Right lobe of liver (tissue), 6 donors: ENCODE measurements at regions not wholly inside any gene's neighbourhood (a gene's known extent, or its start where the extent isn't known, plus 50 kb on each side); places are given as distances from the start of the nearest gene placed in this dataset.

ENCODE experiments used
- ATAC-seq, 4 donors: fragments of 200-7000 bp; cut with Tn5 transposase; one replicate each; pipeline ENCODE4 v1.9.1; 2020; ENCODE audit warnings: mild to moderate bottlenecking in 4 of 4, moderate library complexity in 4 of 4
- DNase-seq, 3 donors: peaks; one replicate each; pipeline ENCODE4 v3.0.0-alpha.2; 2020
- H3K27ac ChIP-seq, 3 donors: fragments of 200-600 bp; one replicate each; pipeline ENCODE4 v1.8.0; 2022
- H3K27me3 ChIP-seq, 2 donors: fragments of 200-600 bp; one replicate each; pipeline ENCODE4 v1.8.0; 2022
- H3K36me3 ChIP-seq, 4 donors: fragments of 200-600 bp; sonication (generic) in 1 of 4; one replicate each; pipeline versions ENCODE4 v1.5.1 to v1.8.0; 2017 to 2022; ENCODE audit warnings: control low read depth in 1 of 4
- H3K4me1 ChIP-seq, 4 donors: fragments of 200-600 bp; sonication (generic) in 1 of 4; one replicate each; pipeline versions ENCODE4 v1.5.1 to v1.8.0; 2017 to 2022; ENCODE audit warnings: control low read depth in 1 of 4
- H3K4me3 ChIP-seq, 3 donors: fragments of 200-600 bp; one replicate each; pipeline ENCODE4 v1.8.0; 2022
- H3K9me3 ChIP-seq, 4 donors: fragments of 200-600 bp; sonication (generic) in 1 of 4; one replicate each; pipeline versions ENCODE4 v1.5.1 to v1.8.0; 2017 to 2022; ENCODE audit warnings: control low read depth in 1 of 4
- POLR2A ChIP-seq: fragments of 450-650 bp; IDR thresholded peaks from one replicate; pipeline ENCODE4 v1.6.1; 2017; ENCODE audit warnings: antibody characterized with exemption, mild to moderate bottlenecking
- WGBS: methylation state at CpG from one replicate; pipeline ENCODE4 v1.1.6; 2018; ENCODE audit warnings: low coverage, low lambda C conversion rate; ENCODE audit not compliant: insufficient coverage; ENCODE audit errors: missing lambda C conversion rate; 5-methylcytosine and 5-hydroxymethylcytosine counted together
- intact Hi-C, 2 donors: fragments of 100-400 bp; cut with DNase I; formaldehyde crosslinking; loops; one replicate each; pipeline versions ENCODE4 v1.11.2 to v1.14.1; 2022
- TF ChIP-seq, protein P1 (sequence below), 4 donors: fragments of 200-600 bp in 3 of 4; fragments of 450-650 bp in 1 of 4; IDR thresholded peaks; one replicate each; pipeline versions ENCODE4 v1.5.1 to v1.8.0; 2016 to 2022; ENCODE audit warnings: antibody characterized with exemption in 4 of 4, mild to moderate bottlenecking in 2 of 4
- donor health status: DM: no; HTN: yes; CAD: no.
- donor health status: DM: no; HTN: no; CAD: no.
- donor health status: DM: no; HTN: no; CAD: no.
- donor health status: DM: no; HTN: yes; CAD: no.
- donor health status: DM: no; HTN: yes; CAD: no.

DNA sequence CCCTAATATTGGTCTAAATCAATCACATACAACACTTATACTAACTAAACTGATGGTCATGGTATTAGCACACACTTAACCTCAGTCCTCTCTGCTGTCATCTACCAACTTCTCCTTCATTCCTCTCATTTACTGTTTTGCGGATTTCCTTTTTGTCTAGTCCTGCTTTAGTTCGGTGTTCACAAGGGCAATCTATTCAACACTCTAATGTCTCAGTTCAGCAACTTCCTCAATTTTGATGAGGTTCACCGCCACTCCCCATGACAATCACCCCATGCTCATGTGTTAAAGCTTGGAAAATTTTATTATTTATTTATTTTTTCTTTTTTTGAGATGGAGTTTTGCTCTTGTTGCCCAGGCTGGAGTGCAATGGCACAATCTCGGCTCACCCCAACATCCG is 301.1 kb downstream of the PTPRC start:
- DNase-seq (no peak), ATAC-seq (no peak)
- Histone ChIP-seq H3K36me3 (no peaks in the 10 kb centered on the region), H3K4me1 (no peaks in the 10 kb centered on the region), H3K9me3 (no peaks in the 10 kb centered on the region), H3K4me3 (no peak overlapping the region), H3K27ac (no peak overlapping the region), H3K27me3 (no peaks in the 10 kb centered on the region)
- TF ChIP-seq POLR2A: no peak
- TF ChIP-seq, protein P1, sequence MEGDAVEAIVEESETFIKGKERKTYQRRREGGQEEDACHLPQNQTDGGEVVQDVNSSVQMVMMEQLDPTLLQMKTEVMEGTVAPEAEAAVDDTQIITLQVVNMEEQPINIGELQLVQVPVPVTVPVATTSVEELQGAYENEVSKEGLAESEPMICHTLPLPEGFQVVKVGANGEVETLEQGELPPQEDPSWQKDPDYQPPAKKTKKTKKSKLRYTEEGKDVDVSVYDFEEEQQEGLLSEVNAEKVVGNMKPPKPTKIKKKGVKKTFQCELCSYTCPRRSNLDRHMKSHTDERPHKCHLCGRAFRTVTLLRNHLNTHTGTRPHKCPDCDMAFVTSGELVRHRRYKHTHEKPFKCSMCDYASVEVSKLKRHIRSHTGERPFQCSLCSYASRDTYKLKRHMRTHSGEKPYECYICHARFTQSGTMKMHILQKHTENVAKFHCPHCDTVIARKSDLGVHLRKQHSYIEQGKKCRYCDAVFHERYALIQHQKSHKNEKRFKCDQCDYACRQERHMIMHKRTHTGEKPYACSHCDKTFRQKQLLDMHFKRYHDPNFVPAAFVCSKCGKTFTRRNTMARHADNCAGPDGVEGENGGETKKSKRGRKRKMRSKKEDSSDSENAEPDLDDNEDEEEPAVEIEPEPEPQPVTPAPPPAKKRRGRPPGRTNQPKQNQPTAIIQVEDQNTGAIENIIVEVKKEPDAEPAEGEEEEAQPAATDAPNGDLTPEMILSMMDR (IDR thresholded peaks at IDR 0.05): no peak
- intact Hi-C loops: no loop called here
- WGBS: 93% methylated on average over 5 of the region's 5 CpGs

DNA sequence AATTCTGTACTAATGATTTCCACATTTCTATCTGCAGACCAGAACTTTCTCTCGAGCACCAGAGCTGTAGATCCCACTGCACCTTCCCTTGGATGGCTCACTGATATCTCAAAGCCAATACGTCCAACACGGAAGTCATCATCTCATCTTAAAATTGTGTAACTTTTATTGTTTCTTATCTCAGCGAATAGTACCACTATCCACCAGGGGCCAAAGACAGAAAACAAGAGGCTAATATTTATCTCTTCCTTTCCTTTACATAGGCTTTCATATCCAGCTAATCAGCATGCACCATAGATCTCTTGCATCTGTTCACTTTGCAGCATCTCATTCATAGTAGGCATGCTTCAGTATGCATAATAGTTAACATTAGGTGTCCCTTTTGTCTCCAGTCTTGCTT is 303.6 kb downstream of the PTPRC start:
- H3K36me3 ChIP-seq: no peaks in the 10 kb centered on the region
- no peak for ATAC-seq
- no peaks in the 10 kb centered on the region for H3K27me3 ChIP-seq
- H3K4me1 ChIP-seq: no peaks in the 10 kb centered on the region
- no peak overlapping the region for H3K27ac ChIP-seq
- TF ChIP-seq POLR2A: no peak
- TF ChIP-seq, protein P1 (IDR thresholded peaks at IDR 0.05): no peak
- no peaks in the 10 kb centered on the region for H3K9me3 ChIP-seq
- DNase-seq: no peak
- H3K4me3 ChIP-seq: no peak overlapping the region
- 64% methylated on average over 4 of the region's 4 CpGs for WGBS
- intact Hi-C loops: no loop called here

DNA sequence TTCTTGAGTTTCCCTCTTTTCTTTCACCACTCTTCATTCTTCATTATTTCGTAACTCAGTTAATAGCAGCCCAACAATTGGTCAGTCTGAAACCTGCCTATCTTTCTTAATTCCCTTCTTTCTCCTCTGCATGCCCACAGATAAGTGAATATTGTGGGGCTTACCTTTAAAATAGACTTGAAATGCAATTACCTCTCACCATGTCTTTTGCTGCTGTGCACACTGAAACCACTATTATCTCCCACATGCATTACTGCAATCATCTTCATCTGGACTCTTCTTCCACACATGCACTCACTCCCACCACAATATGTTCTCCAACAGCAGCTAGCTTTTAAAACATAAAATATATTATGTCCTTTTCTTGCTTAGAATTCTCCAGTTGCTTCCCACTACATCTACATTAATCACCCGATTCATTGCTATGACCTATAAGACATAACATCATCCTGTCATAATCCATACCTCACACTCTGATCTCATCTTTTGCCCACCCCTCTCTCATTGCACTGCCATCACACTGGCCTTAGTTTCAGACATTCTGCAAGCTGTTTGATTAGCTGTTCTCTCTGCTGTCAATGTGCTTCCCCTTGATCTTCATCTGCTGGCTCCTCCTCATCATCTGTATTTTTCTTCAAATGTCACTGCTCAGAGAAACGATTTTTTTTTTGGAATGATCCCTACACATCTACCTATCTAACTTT is 304.8 kb downstream of the PTPRC start:
- no peaks in the 10 kb centered on the region for H3K36me3 ChIP-seq
- intact Hi-C loops: no loop called here
- 59% methylated on average over 3 of the region's 3 CpGs for WGBS

DNA sequence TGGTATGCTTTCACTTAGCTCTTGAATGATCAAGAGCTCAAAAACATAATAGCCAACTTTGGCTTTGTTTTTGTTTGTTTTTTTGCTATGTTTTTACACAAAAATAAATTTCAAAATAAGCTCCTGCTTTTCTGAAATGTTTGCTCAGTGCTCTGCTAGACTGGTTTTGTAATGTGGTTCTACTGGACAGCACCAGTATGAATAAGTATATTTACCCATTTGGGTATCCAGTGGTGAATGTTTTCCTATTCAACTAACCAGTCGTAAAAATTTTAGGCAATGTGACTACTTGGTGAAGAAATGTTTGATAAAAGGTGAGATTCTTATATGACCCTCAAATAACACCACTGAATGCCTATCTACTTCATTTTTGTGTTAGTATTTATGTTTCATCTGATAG is 308.6 kb downstream of the PTPRC start:
- Histone ChIP-seq H3K4me3 (no peak overlapping the region), H3K27me3 (no peaks in the 10 kb centered on the region), H3K4me1 (no peaks in the 10 kb centered on the region), H3K36me3 (no peaks in the 10 kb centered on the region), H3K27ac (no peak overlapping the region), H3K9me3 (no peaks in the 10 kb centered on the region)
- no peak for TF ChIP-seq POLR2A
- DNase-seq (no peak), ATAC-seq (no peak)
- 29% methylated on average over 1 of the region's 1 CpG for WGBS
- intact Hi-C loops: no loop called here

More for the DNA sequence above, 304.8 kb downstream of the PTPRC start:
- ATAC-seq (no peak), DNase-seq (no peak)
- Histone ChIP-seq H3K4me3 (no peak overlapping the region), H3K27me3 (no peaks in the 10 kb centered on the region), H3K4me1 (no peaks in the 10 kb centered on the region), H3K27ac (no peak overlapping the region), H3K9me3 (no peaks in the 10 kb centered on the region)
- TF ChIP-seq, protein P1 (IDR thresholded peaks at IDR 0.05): no peak
- no peak for TF ChIP-seq POLR2A

DNA sequence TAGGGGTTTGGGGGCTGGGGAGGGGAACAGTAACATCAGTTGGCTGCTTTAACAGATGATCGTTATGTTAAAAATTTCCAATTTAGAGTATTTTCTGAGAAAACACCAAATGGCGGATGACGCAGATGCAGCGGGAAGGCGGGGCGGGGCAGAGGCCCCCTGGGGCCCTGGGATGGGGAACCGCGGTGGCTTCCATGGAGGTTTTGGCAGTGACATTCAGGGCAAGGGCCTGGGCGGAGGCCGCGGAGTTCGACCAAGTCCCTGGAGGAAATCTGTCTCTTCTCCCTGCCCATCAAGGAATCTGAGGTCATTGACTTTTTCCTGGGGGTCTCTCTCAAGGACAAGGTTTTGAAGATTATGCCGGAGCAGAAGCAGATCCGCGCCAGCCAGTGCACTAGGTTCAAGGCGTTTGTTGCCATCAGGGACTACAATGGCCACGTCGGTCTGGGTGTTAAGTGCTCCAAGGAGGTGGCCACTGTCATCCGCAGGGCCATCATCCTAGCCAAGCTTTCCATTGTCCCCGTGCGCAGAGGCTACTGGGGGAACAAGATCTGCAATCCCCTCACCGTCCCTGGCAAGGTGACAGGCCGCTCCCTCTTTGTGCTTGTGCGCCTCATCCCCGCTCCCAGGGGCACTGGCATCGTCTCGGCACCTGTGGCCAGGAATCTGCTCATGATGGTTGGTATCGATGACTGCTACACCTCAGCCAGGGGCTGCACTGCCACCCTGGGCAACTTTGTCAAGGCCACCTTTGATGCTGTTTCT is 310.2 kb downstream of the PTPRC start:
- no peaks in the 10 kb centered on the region for H3K36me3 ChIP-seq
- H3K9me3 ChIP-seq: no peaks in the 10 kb centered on the region
- no peak overlapping the region for H3K4me3 ChIP-seq
- H3K4me1 ChIP-seq: no peaks in the 10 kb centered on the region
- H3K27ac ChIP-seq: no peak overlapping the region
- TF ChIP-seq, protein P1 (IDR thresholded peaks at IDR 0.05): no peak
- TF ChIP-seq POLR2A: no peak
- H3K27me3 ChIP-seq: no peaks in the 10 kb centered on the region
- intact Hi-C loops: no loop called here
- 85% methylated on average over 10 of the region's 28 CpGs for WGBS
- DNase-seq (no peak), ATAC-seq (no peak)
